ENCODE measurements at regions not wholly inside any gene's neighbourhood (a gene's known extent, or its start where the extent isn't known, plus 50 kb on each side); places are given as distances from the start of the nearest gene placed in this dataset.

DNA sequence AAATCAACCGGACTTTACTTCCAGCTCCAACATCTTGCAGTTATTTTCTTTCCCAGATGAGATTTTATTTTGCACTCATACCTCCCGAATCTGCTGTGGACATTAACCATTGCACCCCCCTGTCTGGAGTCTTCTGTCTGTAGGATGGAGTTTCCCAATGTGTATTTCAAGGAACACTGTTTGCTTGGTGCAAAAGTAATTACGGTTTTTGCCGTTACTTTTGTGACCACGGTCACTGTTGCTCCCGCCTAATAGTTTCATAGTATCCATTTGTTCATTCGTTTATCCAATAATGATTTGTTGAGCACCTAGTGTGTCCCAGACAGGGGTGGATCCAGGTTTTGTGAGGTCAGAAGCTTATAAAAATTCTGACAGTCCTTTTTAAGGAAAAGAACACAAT lies 90.3 kb upstream of the BCL11A start:
- WGBS, 2 donors, result 78 to 81% methylated on average over 7 of the region's 7 CpGs
- TF ChIP-seq POLR2A (IDR thresholded peaks at IDR 0.05), result no peak
- TF ChIP-seq, protein P1, sequence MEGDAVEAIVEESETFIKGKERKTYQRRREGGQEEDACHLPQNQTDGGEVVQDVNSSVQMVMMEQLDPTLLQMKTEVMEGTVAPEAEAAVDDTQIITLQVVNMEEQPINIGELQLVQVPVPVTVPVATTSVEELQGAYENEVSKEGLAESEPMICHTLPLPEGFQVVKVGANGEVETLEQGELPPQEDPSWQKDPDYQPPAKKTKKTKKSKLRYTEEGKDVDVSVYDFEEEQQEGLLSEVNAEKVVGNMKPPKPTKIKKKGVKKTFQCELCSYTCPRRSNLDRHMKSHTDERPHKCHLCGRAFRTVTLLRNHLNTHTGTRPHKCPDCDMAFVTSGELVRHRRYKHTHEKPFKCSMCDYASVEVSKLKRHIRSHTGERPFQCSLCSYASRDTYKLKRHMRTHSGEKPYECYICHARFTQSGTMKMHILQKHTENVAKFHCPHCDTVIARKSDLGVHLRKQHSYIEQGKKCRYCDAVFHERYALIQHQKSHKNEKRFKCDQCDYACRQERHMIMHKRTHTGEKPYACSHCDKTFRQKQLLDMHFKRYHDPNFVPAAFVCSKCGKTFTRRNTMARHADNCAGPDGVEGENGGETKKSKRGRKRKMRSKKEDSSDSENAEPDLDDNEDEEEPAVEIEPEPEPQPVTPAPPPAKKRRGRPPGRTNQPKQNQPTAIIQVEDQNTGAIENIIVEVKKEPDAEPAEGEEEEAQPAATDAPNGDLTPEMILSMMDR (IDR thresholded peaks at IDR 0.05), result no peak
- intact Hi-C loops (cut with DNase I; ENCODE audit: low total_unique reads), result no loop called here
- DNase-seq (ENCODE audit: low spot score in 2 of 2), result no peak
- H3K4me3 ChIP-seq (ENCODE audit: low read depth, poor library complexity, severe bottlenecking), result no peak overlapping the region

GRCh38 chr2:60644951-60645350 lies 91.5 kb upstream of the BCL11A start:
- 64 to 68% methylated on average over 6 of the region's 6 CpGs for WGBS, 2 donors
- DNase-seq (ENCODE audit: low spot score in 2 of 2), result no peak
- no peak overlapping the region for H3K4me3 ChIP-seq (ENCODE audit: low read depth, poor library complexity, severe bottlenecking)
- TF ChIP-seq, protein P1 (IDR thresholded peaks at IDR 0.05), result no peak
- intact Hi-C loops (cut with DNase I; ENCODE audit: low total_unique reads), result no loop called here

GRCh38 chr2:60648191-60648590 lies 94.7 kb upstream of the BCL11A start:
- no peak for DNase-seq (ENCODE audit: low spot score in 2 of 2)
- WGBS, 2 donors, result 59 to 60% methylated on average over 5 of the region's 5 CpGs
- intact Hi-C loops (cut with DNase I; ENCODE audit: low total_unique reads), result no loop called here
- H3K4me3 ChIP-seq (ENCODE audit: low read depth, poor library complexity, severe bottlenecking), result no peak overlapping the region
- TF ChIP-seq POLR2A (IDR thresholded peaks at IDR 0.05), result no peak
- TF ChIP-seq, protein P1 (IDR thresholded peaks at IDR 0.05), result no peak

DNA sequence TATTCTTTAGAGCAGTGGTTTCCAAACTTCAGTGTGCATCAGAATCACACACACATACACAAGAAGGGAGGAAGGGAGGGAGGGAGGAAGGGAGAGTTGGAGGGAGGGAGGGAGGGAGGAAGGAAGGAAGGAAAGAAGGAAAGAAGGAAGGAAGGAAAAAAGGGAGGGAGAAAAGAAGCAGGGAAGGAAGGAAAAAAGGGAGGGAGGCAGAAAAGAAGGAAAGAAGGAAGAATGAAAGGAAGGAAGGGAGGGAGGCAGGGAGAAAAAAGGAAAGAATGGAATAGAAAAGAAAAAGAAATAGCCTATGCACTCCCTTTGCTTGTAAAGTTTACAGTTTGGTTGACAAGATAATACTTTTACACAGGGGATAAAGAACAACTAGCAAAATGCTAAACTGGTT lies 96.3 kb upstream of the BCL11A start:
- intact Hi-C loops (cut with DNase I; ENCODE audit: low total_unique reads), result no loop called here
- no peak for TF ChIP-seq POLR2A (IDR thresholded peaks at IDR 0.05)
- TF ChIP-seq, protein P1 (IDR thresholded peaks at IDR 0.05), result no peak
- no peak overlapping the region for H3K4me3 ChIP-seq (ENCODE audit: low read depth, poor library complexity, severe bottlenecking)
- DNase-seq (ENCODE audit: low spot score in 2 of 2), result no peak

GRCh38 chr2:60652832-60653340 lies 99.4 kb upstream of the BCL11A start:
- intact Hi-C loops (cut with DNase I; ENCODE audit: low total_unique reads), result no loop called here
- H3K4me3 ChIP-seq (ENCODE audit: low read depth, poor library complexity, severe bottlenecking), result no peak overlapping the region
- WGBS, 2 donors, result 72 to 80% methylated on average over 15 of the region's 15 CpGs
- DNase-seq (ENCODE audit: low spot score in 2 of 2), result no peak
- TF ChIP-seq, protein P1 (IDR thresholded peaks at IDR 0.05), result no peak
- no peak for TF ChIP-seq POLR2A (IDR thresholded peaks at IDR 0.05)

DNA sequence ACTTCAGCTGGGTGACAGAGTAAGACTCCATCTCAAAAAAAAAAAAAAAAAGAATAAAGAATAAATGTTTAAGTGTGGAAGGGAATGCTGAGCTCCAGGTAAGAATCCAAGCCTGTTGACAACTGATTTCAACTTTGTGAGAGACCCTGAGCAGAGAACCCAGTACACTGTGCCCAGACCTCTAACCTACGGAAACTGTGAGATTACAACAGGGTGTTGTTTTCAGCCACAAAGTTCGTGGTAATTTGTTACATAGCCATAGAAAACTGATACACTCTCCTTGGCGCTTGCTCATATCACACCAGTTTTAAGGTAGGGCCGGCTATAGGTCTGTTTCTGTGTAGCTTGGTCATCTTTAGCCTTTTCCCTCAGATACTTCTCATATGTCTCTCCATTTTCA lies 98.4 kb upstream of the PAPOLG start:
- no peak for DNase-seq (ENCODE audit: low spot score in 2 of 2)
- no peak overlapping the region for H3K4me3 ChIP-seq (ENCODE audit: low read depth, poor library complexity, severe bottlenecking)
- intact Hi-C loops (cut with DNase I; ENCODE audit: low total_unique reads), result no loop called here
- 84 to 92% methylated on average over 4 of the region's 4 CpGs for WGBS, 2 donors
- no peak for TF ChIP-seq POLR2A (IDR thresholded peaks at IDR 0.05)
- TF ChIP-seq, protein P1 (IDR thresholded peaks at IDR 0.05), result no peak

Measured in lower leg skin (tissue), 4 donors.